ENCODE measurements at regions not wholly inside any gene's neighbourhood (a gene's known extent, or its start where the extent isn't known, plus 50 kb on each side); places are given as distances from the start of the nearest gene placed in this dataset.
"Not testable (repeated sequence)": the region's sequence is repeated elsewhere in the genome, so short reads cannot be mapped to it uniquely, and the experiment has no call there.

GRCh38 chr13:44848920-44849676 is 140.2 kb downstream of the NUFIP1 start:
- no peak for DNase-seq

DNA sequence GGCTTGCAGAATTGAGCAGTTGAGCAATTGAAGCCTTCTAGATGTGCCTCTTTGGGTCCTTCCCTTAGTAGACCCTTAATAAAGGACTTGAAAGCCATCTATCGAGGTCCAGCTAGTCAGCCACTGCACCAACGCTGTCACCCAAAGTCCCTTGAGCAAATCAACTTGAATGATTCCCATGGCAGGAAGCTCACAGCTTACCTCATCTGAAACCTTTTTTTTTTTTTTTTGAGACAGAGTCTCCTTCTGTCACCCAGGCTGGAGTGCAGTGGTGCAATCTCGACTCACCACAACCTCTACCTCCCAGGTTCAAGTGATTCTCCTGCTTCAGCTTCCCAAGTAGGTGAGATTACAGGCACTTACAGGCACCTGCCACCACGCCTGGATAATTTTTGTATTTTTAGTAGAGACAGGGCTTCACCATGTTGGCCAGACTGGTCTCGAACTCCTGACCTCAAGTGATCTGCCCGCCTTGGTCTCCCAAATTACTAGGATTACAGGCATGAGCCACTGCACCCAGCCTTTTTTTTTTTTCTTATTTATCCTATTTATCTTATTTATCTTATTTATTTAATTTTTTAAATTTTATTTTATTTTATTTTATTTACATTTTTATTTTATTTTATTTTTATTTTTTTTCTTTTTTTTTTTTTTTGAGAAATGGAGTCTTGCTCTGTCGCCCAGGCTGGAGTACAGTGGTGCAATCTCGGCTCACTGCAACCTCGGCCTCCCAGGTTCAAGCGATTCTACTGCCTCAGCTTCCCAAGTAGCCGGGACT is 143.8 kb downstream of the NUFIP1 start:
- not testable (repeated sequence) for DNase-seq

DNA sequence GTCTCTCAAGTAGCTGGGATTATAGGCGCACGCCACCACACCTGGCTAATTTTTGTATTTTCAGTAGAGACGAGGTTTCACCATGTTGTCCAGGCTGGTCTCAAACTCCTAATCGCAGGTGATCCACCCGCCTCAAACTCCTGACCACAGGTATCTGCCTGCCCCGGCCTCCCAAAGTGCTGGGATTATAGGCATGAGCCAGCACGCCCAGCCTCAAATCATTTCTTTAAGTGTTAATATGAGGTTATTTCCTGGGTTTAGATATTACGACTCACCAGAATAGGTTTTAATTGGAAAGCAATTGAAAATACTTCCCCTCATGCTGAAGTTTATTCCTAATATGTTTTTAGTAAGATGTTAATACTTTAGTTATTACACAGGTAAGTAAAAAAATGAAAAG is 144.5 kb downstream of the NUFIP1 start:
- no peak for DNase-seq

DNA sequence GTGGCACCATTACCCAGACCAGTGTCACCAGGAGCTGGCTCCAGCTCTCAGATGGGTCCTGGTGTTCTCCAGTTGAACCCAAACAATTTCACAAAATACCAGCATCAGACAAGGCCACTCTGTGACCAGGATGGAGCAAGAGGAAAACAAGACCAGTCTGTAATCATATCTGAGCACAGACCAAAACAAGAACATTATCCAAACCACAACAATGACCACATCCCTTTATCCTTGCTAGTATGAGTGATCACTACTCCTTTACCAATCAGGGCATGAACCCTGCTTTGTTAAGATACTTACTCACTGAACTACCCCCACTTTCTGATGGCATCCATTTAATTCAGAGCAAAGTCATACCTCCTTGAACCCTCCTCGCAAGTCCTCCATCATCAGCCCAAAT is 145.9 kb downstream of the NUFIP1 start:
- no peak for DNase-seq

DNA sequence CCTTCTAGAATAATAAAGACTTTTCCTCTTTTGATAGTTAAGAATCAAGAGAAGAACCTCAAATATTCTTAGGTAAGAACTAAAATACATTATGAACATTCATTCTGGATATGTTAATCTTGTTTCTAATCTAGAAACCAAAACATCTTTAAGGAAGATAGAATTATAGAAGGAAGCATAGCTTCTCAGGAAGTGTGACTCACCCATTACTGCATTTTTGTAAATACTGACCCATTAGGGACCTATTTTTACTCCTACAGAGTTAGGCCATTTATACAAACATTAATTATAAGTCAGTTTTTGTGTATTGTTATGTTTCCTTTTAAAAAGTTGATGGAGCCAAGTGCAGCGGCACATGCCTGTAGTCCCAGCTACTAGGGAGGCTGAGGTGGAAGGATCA is 147.1 kb downstream of the NUFIP1 start:
- no peak for DNase-seq

- DNase-seq = no peak
Observed at GRCh38 chr13:44840131-44840530, 149.1 kb downstream of the NUFIP1 start.

DNA sequence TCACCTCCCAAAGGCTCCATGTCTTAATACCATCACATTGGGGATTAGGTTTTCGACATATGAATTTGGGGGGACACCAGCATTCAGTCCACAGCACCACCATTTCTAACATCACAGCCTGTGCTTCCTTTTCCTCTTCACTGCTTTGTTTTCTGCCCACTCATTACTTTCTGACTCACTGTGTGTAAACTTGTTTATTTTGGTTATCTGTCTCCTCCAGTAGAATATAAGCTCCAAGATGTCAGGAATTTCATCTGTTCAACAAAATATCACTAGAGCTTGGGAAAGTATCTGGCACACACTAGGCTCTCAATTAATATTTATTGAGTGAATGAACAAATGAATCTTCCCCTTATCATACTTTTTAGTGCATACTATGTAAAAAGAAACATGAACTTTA is 152.0 kb downstream of the NUFIP1 start:
- DNase-seq = no peak

- DNase-seq = no peak
Observed at GRCh38 chr13:44834404-44834803, 154.9 kb downstream of the NUFIP1 start.

- DNase-seq = no peak
Observed at GRCh38 chr13:44833626-44834025, 155.6 kb downstream of the NUFIP1 start.

GRCh38 chr13:44833139-44833538 is 156.1 kb downstream of the NUFIP1 start:
- DNase-seq = no peak

DNA sequence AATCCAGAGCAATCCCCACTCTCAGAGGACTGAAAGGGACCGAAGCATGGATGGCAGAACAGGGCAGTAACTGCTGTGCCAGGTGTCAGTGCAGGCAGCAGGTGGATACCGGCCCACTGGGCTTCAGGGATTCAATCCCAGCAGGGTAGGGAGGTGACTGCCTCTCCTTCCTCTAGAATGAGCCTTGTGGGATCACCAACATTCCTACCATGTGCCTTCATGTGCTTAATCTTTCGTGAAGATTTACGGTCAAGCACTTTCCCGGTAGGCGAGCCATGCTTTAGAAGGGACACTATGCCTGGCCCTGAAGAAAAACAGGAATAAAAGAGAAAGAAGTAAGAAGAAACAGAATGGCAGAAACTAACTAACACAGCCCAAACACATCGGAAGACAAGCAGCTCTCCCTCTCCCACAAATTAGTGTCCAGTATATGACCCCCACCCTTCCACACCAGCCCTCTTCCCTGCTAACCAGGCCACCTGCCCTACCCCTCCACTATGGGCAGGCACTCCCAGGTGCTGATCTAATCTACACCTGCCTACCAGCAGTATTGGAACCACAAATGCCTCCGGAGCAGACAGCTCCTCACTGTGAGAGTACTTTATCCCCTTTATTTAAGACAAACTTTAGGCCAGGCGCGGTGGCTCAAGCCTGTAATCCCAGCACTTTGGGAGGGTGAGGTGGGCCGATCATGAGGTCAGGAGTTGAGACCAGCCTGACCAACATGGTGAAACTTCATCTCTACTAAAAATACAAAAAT is 162.5 kb downstream of the NUFIP1 start:
- no peak for DNase-seq

DNA sequence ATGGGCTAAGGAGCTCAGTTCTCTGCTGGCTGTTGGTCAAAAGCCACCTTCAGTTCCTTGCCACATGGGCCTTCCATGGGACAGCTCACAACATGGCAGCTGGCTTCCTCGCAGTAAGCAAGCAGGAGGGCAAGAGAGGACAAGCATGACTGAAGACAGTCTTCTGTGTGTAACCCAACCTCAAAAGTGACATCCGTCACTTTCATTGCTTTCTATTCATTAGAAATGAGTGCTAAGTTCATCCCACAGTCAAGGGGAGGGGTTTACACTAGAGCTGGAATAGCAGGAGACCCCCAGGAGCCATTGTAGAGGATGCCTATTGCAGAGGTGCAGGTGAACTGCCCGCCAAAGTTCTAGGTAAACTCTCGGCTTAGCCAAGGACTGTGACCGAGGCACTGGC is 163.3 kb downstream of the NUFIP1 start:
- DNase-seq = no peak

- not testable (repeated sequence) for DNase-seq
Observed at GRCh38 chr13:44823555-44823954, 165.7 kb downstream of the NUFIP1 start.

DNA sequence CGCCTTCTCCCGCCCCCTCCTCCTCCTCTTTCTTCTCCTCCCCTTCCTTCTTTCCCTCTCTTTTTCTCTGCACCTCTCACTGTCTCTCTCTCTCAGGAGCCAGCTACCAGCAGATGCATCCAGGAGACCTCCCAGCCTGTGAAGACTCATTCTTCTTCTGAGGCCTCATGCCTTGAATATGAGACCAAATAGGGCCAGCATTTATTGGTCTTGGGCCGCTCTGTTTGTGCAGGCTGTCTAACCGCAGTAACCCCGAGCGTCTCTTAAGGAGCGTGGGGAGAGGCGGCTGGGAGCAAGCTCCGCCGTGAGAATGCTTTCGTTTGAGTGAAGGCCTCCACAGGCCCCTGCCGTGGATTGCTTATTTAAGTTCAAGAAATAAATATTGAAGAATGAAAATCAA is 167.0 kb downstream of the NUFIP1 start:
- DNase-seq = no peak

- DNase-seq = no peak
Observed at GRCh38 chr13:44819772-44820171, 169.5 kb downstream of the NUFIP1 start.

DNA sequence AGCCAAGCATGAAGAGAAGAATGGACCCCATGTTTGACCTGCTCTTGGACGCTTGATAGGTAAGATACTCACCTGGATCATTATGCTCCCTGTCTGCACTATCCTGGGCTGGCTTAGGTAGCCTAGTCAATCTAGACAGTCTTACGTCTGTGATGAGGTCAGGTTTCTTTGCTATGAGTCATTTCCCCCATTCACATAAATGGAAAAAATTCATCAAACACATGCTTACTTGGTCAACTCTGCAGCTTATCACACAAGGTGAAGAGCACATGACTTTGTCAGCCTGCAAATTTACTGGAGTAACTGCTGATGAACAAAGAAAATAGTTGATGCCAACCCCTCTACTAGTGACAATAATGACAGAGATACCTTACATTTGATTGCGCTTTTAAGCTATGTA is 170.0 kb downstream of the NUFIP1 start:
- no peak for DNase-seq

DNA sequence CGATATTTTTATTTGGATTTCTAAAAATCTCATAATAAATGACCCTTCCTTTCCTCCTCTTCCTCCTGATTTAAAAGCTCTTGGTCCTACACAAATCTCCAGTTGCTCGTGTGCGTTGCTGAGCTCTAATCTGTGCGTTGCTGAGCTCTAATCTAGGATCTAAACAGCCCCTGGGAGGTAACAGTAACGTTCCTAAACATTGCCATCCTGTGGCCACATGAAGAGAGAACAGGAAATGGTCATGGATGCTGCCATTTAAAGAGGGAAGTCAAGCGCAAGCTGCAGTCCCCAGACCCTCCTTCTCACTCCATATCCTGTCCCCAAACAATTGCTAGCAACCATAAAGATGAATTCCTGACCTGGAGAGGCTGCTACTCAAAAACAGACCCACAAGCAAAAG is 170.8 kb downstream of the NUFIP1 start:
- no peak for DNase-seq

GRCh38 chr13:44818016-44818415 is 171.3 kb downstream of the NUFIP1 start:
- DNase-seq = no peak

DNA sequence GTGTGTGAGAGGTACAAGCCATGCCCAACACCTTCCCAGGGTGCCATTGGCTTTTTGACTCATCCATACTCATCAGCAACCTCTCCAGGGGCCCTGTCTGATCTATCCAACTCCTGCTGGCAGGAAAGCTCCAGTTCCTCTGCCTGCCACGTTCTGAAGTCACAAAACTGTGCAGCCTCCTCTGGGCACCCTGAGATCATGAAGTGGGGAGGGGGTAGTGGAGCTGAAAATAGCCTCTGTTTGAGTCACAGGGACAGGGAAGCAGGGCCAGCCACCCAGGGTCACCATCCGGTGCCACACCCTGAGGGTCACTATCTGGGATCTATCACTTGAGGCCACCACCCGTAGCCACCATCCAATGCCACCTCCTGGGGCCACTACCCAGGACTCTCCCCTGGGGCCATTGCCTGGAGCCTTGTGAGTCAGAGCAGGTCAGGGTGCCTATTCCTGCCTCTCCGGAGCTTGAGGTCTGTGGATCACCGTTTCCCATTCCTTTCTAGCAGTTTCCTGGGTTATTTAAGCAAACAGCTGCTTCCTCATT is 172.1 kb downstream of the NUFIP1 start:
- no peak for DNase-seq

- no peak for DNase-seq
Observed at GRCh38 chr13:44816701-44817100, 172.6 kb downstream of the NUFIP1 start.

DNA sequence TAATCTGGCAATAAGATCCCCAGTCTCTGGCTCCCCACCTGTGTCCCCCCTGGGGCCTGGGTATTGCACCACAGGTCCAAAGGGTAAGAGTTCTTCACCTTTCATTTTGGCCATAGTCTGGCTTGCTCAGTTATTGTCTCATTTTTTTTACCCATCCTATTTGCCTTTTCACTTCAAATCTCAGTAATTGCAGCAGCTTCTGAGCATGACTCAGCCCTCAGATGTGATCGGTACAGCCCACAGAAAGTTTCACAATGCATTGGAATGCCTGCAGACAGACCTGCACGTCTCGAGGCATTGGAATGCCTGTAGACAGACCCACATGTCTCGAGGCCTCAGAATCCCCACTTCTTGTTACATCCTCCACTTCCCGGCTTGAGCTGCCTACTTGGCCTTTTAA is 173.6 kb downstream of the NUFIP1 start:
- no peak for DNase-seq

GRCh38 chr13:44814836-44815235 is 174.4 kb downstream of the NUFIP1 start:
- DNase-seq = no peak

- no peak for DNase-seq
Observed at GRCh38 chr13:44814161-44814560, 175.1 kb downstream of the NUFIP1 start.

GRCh38 chr13:44812818-44813217 is 176.5 kb downstream of the NUFIP1 start:
- DNase-seq = no peak

All from NCI-H526 treated with DMSO at 0.1 percent for 48 hours (cell line).